Sigmoid colon (tissue), 6 donors: ENCODE measurements at regions not wholly inside any gene's neighbourhood (a gene's known extent, or its start where the extent isn't known, plus 50 kb on each side); places are given as distances from the start of the nearest gene placed in this dataset.

Experiments used
- DNase-seq: peaks from one replicate; pipeline ENCODE4 v3.0.0-alpha.2; 2019
- H3K27ac ChIP-seq, 4 donors: fragments of 200-600 bp; sonication (generic); one replicate each; pipeline ENCODE4 v1.5.1; 2016 to 2019; ENCODE audit warnings: mild to moderate bottlenecking in 1 of 4
- H3K27me3 ChIP-seq, 3 donors: fragments of 200-600 bp; sonication (generic); one replicate each; pipeline ENCODE4 v1.5.1; 2019; ENCODE audit warnings: mild to moderate bottlenecking in 1 of 3
- H3K36me3 ChIP-seq, 4 donors: fragments of 200-600 bp; sonication (generic); one replicate each; pipeline ENCODE4 v1.5.1; 2016 to 2019
- H3K4me1 ChIP-seq, 4 donors: fragments of 200-600 bp; sonication (generic); one replicate each; pipeline ENCODE4 v1.5.1; 2017 to 2019
- H3K4me3 ChIP-seq, 4 donors: fragments of 200-600 bp; sonication (generic); one replicate each; pipeline ENCODE4 v1.5.1; 2017 to 2019; ENCODE audit warnings: mild to moderate bottlenecking in 2 of 4, moderate library complexity in 1 of 4
- H3K9me3 ChIP-seq, 4 donors: fragments of 200-600 bp in 3 of 4; sonication (generic) in 3 of 4; one replicate each; pipeline versions ENCODE4 v1.5.1 to v1.6.1; 2013 to 2019
- CTCF ChIP-seq, 4 experiments: fragments of 450-650 bp in 3 of 4; fragments of 200-600 bp in 1 of 4; IDR thresholded peaks; one replicate each; pipeline ENCODE4 v1.5.1; 2016 to 2019; ENCODE audit warnings: antibody characterized with exemption in 4 of 4, mild to moderate bottlenecking in 3 of 4, moderate library complexity in 2 of 4
- EP300 ChIP-seq, 4 donors: sonication (generic); formaldehyde crosslinking; IDR thresholded peaks; one replicate each; pipeline ENCODE4 v1.6.1; 2017; ENCODE audit warnings: antibody characterized with exemption in 4 of 4
- POLR2A ChIP-seq, 2 donors: fragments of 450-650 bp; IDR thresholded peaks; one replicate each; pipeline ENCODE4 v1.6.1; 2016; ENCODE audit warnings: antibody characterized with exemption in 2 of 2, mild to moderate bottlenecking in 2 of 2, moderate library complexity in 2 of 2
- POLR2AphosphoS5 ChIP-seq, 4 donors: sonication (generic); formaldehyde crosslinking; IDR thresholded peaks; one replicate each; pipeline ENCODE4 v1.6.1; 2017; ENCODE audit warnings: antibody characterized with exemption in 4 of 4
- WGBS, 2 donors: extraction: QIAGEN DNeasy Blood & Tissue Kit; methylation state at CpG; one replicate each; pipeline ENCODE4 v1.1.7; 2013; 5-methylcytosine and 5-hydroxymethylcytosine counted together
- intact Hi-C: fragments of 100-400 bp; cut with DNase I; formaldehyde crosslinking; loops from one replicate; pipeline ENCODE4 v1.15.1; 2023
- donor health status: healthy with polysubstance abuse.
- donor health status: healthy.

- no peaks in the 10 kb centered on the region for H3K36me3 ChIP-seq
- intact Hi-C loops, result no loop called here
- no peak for TF ChIP-seq CTCF (IDR thresholded peaks at IDR 0.05)
- no peak for TF ChIP-seq EP300 (IDR thresholded peaks at IDR 0.05)
- TF ChIP-seq POLR2A (IDR thresholded peaks at IDR 0.05), result no peak
- no peak for TF ChIP-seq POLR2AphosphoS5 (IDR thresholded peaks at IDR 0.05)
- peaks cover 0 to 42% (median 0%) of the 10 kb centered on the region in 3 donors for H3K27me3 ChIP-seq
- DNase-seq, result no peak
- H3K9me3 ChIP-seq, result no peaks in the 10 kb centered on the region
- peaks cover 0 to 14% (median 9%) of the 10 kb centered on the region in 4 donors for H3K4me1 ChIP-seq
- H3K27ac ChIP-seq, result no peak overlapping the region
- 78 to 81% methylated on average over 20 of the region's 20 CpGs for WGBS, 2 donors
- H3K4me3 ChIP-seq, result no peak overlapping the region
Measured at GRCh38 chr1:29900104-29900679, 663.9 kb downstream of the PTPRU start.

GRCh38 chr1:29896791-29897714, 660.7 kb downstream of the PTPRU start:
- no peak for TF ChIP-seq EP300 (IDR thresholded peaks at IDR 0.05)
- TF ChIP-seq CTCF (IDR thresholded peaks at IDR 0.05), result no peak
- TF ChIP-seq POLR2AphosphoS5 (IDR thresholded peaks at IDR 0.05), result no peak
- no peak for TF ChIP-seq POLR2A (IDR thresholded peaks at IDR 0.05)
- no peaks in the 10 kb centered on the region for H3K9me3 ChIP-seq
- no peaks in the 10 kb centered on the region for H3K36me3 ChIP-seq
- DNase-seq, result no peak
- H3K4me3 ChIP-seq, result no peak overlapping the region
- peaks cover 2 to 45% (median 7%) of the 10 kb centered on the region in 3 donors for H3K27me3 ChIP-seq
- 49 to 52% methylated on average over 12 of the region's 12 CpGs for WGBS, 2 donors
- peaks cover 0 to 14% (median 9%) of the 10 kb centered on the region in 4 donors for H3K4me1 ChIP-seq
- intact Hi-C loops, result no loop called here
- H3K27ac ChIP-seq, result no peak overlapping the region

- no peak for DNase-seq
- Histone ChIP-seq H3K27ac (no peak overlapping the region), H3K4me1 (peaks cover 0 to 8% (median 2%) of the 10 kb centered on the region in 4 donors), H3K27me3 (peaks cover 2 to 37% (median 7%) of the 10 kb centered on the region in 3 donors), H3K4me3 (no peak overlapping the region), H3K9me3 (no peaks in the 10 kb centered on the region), H3K36me3 (no peaks in the 10 kb centered on the region)
- no peak for TF ChIP-seq POLR2A (IDR thresholded peaks at IDR 0.05)
- WGBS, 2 donors, result 69 to 83% methylated on average over 3 of the region's 3 CpGs
- intact Hi-C loops, result no loop called here
Measured at GRCh38 chr1:29896300-29896699, 660.0 kb downstream of the PTPRU start.

- Histone ChIP-seq H3K4me3 (no peak overlapping the region), H3K27me3 (peaks cover 2 to 37% (median 7%) of the 10 kb centered on the region in 3 donors), H3K36me3 (no peaks in the 10 kb centered on the region), H3K9me3 (no peaks in the 10 kb centered on the region), H3K4me1 (no peaks in the 10 kb centered on the region), H3K27ac (no peak overlapping the region)
- intact Hi-C loops, result no loop called here
- no peak for TF ChIP-seq CTCF (IDR thresholded peaks at IDR 0.05)
- TF ChIP-seq POLR2AphosphoS5 (IDR thresholded peaks at IDR 0.05), result no peak
- no peak for TF ChIP-seq POLR2A (IDR thresholded peaks at IDR 0.05)
- no peak for TF ChIP-seq EP300 (IDR thresholded peaks at IDR 0.05)
- WGBS, 2 donors, result 62 to 77% methylated on average over 4 of the region's 4 CpGs
- no peak for DNase-seq
Measured at GRCh38 chr1:29895201-29895600, 658.9 kb downstream of the PTPRU start.

DNA sequence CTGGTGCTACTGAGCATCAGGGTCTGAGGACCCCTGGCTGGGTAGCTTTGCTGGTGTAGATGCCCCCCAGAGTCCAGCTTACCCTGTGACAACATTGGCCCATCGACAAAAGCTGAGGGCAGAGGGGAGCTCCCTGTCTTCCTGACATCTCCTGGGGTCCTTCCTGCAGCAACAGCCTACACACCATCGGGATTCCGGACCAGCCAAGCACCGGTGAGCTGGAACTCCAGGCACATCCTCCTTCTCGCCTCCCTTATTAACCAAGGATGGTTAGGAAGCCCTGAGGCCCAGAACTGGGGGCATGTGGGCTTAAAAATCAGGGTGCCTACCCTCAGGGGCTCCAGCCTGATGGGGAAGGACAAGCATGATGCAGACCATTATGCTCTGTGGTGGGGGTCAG, 658.0 kb downstream of the PTPRU start:
- TF ChIP-seq EP300 (IDR thresholded peaks at IDR 0.05) (no peak), CTCF (IDR thresholded peaks at IDR 0.05) (no peak), POLR2A (IDR thresholded peaks at IDR 0.05) (no peak), POLR2AphosphoS5 (IDR thresholded peaks at IDR 0.05) (no peak)
- Histone ChIP-seq H3K27ac (no peak overlapping the region), H3K4me1 (no peaks in the 10 kb centered on the region), H3K4me3 (no peak overlapping the region), H3K9me3 (no peaks in the 10 kb centered on the region), H3K27me3 (peaks cover 2 to 40% (median 7%) of the 10 kb centered on the region in 3 donors), H3K36me3 (no peaks in the 10 kb centered on the region)
- 86 to 89% methylated on average over 5 of the region's 5 CpGs for WGBS, 2 donors
- intact Hi-C loops, result no loop called here
- no peak for DNase-seq
